K562 (cell line): ENCODE measurements at regions not wholly inside any gene's neighbourhood (a gene's known extent, or its start where the extent isn't known, plus 50 kb on each side); places are given as distances from the start of the nearest gene placed in this dataset.

Source experiments
- ATAC-seq: fragments of 200-7000 bp; cut with Tn5 transposase; 3 replicates; pipeline ENCODE4 v1.9.1; 2020; ENCODE audit warnings: moderate library complexity
- BruUV-seq: library from RNA; stranded (reverse); fragments of 400-500 nt; replicated peaks from 2 replicates; lab custom pipeline; 2021; lab: Mats Ljungman, UMichigan
- CTCF ChIA-PET: fragments of 300-600 bp; formaldehyde crosslinking; extraction: SDS; loops from one replicate; lab custom pipeline; 2021; ENCODE audit warnings: low intra/inter-chr PET ratio; lab: Yijun Ruan, JAX
- POLR2A ChIA-PET: fragments of 300-600, 350-650 bp; sonication (Branson Sonifier 250); formaldehyde crosslinking; extraction: SDS; loops from one replicate; lab custom pipeline; 2021; ENCODE audit warnings: antibody characterized with exemption, inconsistent platforms; lab: Yijun Ruan, JAX
- DNase-seq, 4 experiments: peaks; one replicate each; pipeline versions ENCODE4 v3.0.0 to v3.0.0-alpha.2; 2011 to 2018; ENCODE audit warnings: low spot score in 3 of 4, mixed read lengths in 3 of 4; ENCODE audit errors: extremely low read depth in 1 of 4
- FAIRE-seq: peaks from 2 replicates; lab custom pipeline; 2011; peaks lifted over from hg19 to GRCh38; lab: Jason Lieb, UNC
- H2AFZ ChIP-seq: 2 replicates; pipeline ENCODE4 v1.6.0; 2011; ENCODE audit warnings: low read depth, low read length, control low read depth, inconsistent platforms
- H3K27ac ChIP-seq: fragments of 200-600 bp; 3 replicates; pipeline ENCODE4 v1.8.0; 2011; ENCODE audit warnings: low read depth, mild to moderate bottlenecking, control low read depth, inconsistent platforms, low read length, moderate library complexity, mixed read lengths; ENCODE audit errors: extremely low read depth
- H3K27me3 ChIP-seq, 2 experiments: fragments of 300-600 bp in 1 of 2; 2 replicates in 1 of 2; 3 replicates in 1 of 2; pipeline versions ENCODE4 v1.6.0 to v1.8.0; 2011; ENCODE audit warnings: inconsistent platforms in 2 of 2, low read length in 2 of 2, mild to moderate bottlenecking in 1 of 2, mixed read lengths in 1 of 2, moderate library complexity in 1 of 2; ENCODE audit not compliant: control insufficient read depth in 2 of 2, insufficient read depth in 2 of 2
- H3K36me3 ChIP-seq: fragments of 300-600 bp; 3 replicates; pipeline ENCODE4 v1.8.0; 2011; ENCODE audit warnings: mild to moderate bottlenecking, low read length, inconsistent platforms; ENCODE audit not compliant: control insufficient read depth, insufficient read depth
- H3K4me1 ChIP-seq, 2 experiments: fragments of 200-600 bp in 1 of 2; replicated peaks in 1 of 2; 2 replicates in 1 of 2; 3 replicates in 1 of 2; pipeline versions ENCODE4 v1.5.1 to v1.8.0; 2011; ENCODE audit warnings: inconsistent platforms in 2 of 2, low read length in 2 of 2, mild to moderate bottlenecking in 1 of 2, mixed read lengths in 1 of 2, moderate library complexity in 1 of 2; ENCODE audit not compliant: control insufficient read depth in 2 of 2, insufficient read depth in 2 of 2
- H3K4me2 ChIP-seq: 2 replicates; pipeline ENCODE4 v1.6.1; 2011; ENCODE audit warnings: low read length, control low read depth, inconsistent platforms, mixed read lengths; ENCODE audit not compliant: insufficient read depth
- H3K4me3 ChIP-seq: fragments of 200-600 bp; sonication (generic), shearing (Covaris generic); 2 replicates; pipeline ENCODE4 v1.5.1; 2016; ENCODE audit warnings: control low read depth, inconsistent platforms
- H3K79me2 ChIP-seq: fragments of 200-600 bp; 3 replicates; pipeline ENCODE4 v1.8.0; 2011; ENCODE audit warnings: low read length, inconsistent platforms; ENCODE audit not compliant: control insufficient read depth, insufficient read depth
- H3K9ac ChIP-seq, 2 experiments: 2 replicates each; pipeline versions ENCODE4 v1.6.0 to v1.6.1; 2011; ENCODE audit warnings: low read depth in 2 of 2, low read length in 2 of 2, control low read depth in 1 of 2, inconsistent platforms in 1 of 2, mild to moderate bottlenecking in 1 of 2, mixed read lengths in 1 of 2; ENCODE audit not compliant: insufficient read depth in 1 of 2
- H3K9me1 ChIP-seq: one replicate; pipeline ENCODE4 v1.6.0; 2011; ENCODE audit warnings: inconsistent platforms, mild to moderate bottlenecking, low read length, moderate library complexity; ENCODE audit not compliant: control insufficient read depth, insufficient read depth
- H3K9me3 ChIP-seq: replicated peaks from 2 replicates; pipeline ENCODE4 v1.5.1; 2011; ENCODE audit warnings: low read depth, low read length, inconsistent platforms; ENCODE audit not compliant: control insufficient read depth, insufficient read depth
- H4K20me1 ChIP-seq: replicated peaks from 2 replicates; pipeline ENCODE4 v1.6.1; 2011; ENCODE audit warnings: low read length, inconsistent platforms, mixed read lengths; ENCODE audit not compliant: control insufficient read depth, insufficient read depth
- COPS2 ChIP-seq: fragments of 450-650 bp; conservative IDR thresholded peaks from 2 replicates; pipeline ENCODE4 v1.6.1; 2016; ENCODE audit warnings: mild to moderate bottlenecking, moderate library complexity
- ESRRB ChIP-seq: fragments of 250-450 bp; sonication (Bioruptor Pico); IDR thresholded peaks from 2 replicates; pipeline ENCODE4 v1.5.0; 2020; ENCODE audit warnings: mild to moderate bottlenecking, moderate library complexity, borderline replicate concordance
- NFXL1 ChIP-seq: fragments of 450-650 bp; formaldehyde crosslinking; IDR thresholded peaks from 2 replicates; pipeline ENCODE4 v1.4.0; 2021; ENCODE audit warnings: mild to moderate bottlenecking
- RBM17 ChIP-seq: fragments of 200-400 bp; formaldehyde crosslinking; IDR thresholded peaks from 2 replicates; pipeline ENCODE4 v1.6.1; 2017; ENCODE audit warnings: low read depth, mild to moderate bottlenecking, low read length, borderline replicate concordance
- STAG1 ChIP-seq: sonication (generic); formaldehyde crosslinking; IDR thresholded peaks from 2 replicates; pipeline ENCODE4 v1.5.0; 2020; ENCODE audit warnings: missing genetic modification reagents, borderline replicate concordance
- WGBS: fragments of 100-300 bp; shearing (Covaris generic); methylation state at CpG from one replicate; pipeline ENCODE4 v1.1.6; 2016; ENCODE audit warnings: low coverage, mixed read lengths; ENCODE audit not compliant: insufficient coverage; ENCODE audit errors: missing lambda C conversion rate; 5-methylcytosine and 5-hydroxymethylcytosine counted together
- in situ Hi-C: fragments of 300-500 bp; cut with MboI; formaldehyde crosslinking; loops from 4 replicates; pipeline ENCODE4 v1.15.0; 2018; ENCODE audit warnings: inconsistent platforms, mixed read lengths
- intact Hi-C: fragments of 100-400 bp; cut with micrococcal nuclease; formaldehyde crosslinking; loops from 2 replicates; pipeline ENCODE4 v1.14.2; 2022
- TF ChIP-seq, protein P1 (sequence below): fragments of 200-800 bp; sonication (Bioruptor generic); IDR thresholded peaks from 2 replicates; pipeline ENCODE4 v1.6.1; 2016; ENCODE audit warnings: missing genetic modification characterization, missing compliant biosample characterization
- TF ChIP-seq, protein P2 (sequence below): fragments of 450-650 bp; IDR thresholded peaks from 2 replicates; pipeline ENCODE4 v1.6.1; 2017; ENCODE audit warnings: antibody characterized with exemption

DNA sequence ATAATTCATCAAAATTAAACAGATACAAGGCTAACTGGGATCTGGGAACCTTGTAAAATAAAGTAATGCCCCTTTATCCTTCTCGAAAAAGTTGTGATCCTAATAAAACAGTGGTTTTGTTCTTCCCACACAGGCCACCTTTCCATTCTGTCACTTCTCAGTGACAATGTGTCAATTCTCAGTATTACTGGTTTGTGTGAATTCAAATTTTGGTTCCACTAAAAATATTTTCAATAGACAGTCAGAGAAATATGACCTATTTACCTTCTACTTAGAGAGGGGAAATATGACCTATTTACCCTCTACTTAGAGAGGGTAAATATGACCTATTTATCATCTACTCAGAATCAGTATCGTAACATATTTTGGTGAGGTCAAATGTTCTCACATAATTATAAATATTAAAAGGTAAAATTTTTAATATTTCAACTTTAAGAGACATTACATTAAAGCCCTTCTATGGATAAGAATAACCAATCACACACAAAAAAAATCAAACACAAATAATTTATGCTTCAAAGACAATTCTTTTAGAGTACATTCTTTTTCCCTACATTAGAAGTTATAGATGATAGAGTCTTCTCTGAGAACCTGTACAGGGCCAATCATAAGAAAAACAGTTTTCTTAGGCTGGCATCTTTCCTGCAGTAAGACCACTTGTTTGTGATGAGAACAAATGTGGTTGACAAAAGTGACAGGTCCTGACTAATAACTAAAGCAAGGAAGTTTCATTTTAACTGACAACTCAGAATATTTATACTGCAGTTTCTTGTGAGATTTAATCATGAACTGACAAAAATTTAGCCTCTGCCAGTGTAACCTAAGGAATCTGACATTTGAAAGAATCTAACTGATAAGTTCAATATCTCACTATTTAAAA lies 323.3 kb downstream of the DIPK2A start:
- Histone ChIP-seq H3K4me1 (no peaks in the 10 kb centered on the region), H3K36me3 (no peaks in the 10 kb centered on the region), H3K9me3 (no peaks in the 10 kb centered on the region), H3K79me2 (no peaks in the 10 kb centered on the region), H2AFZ (no peak overlapping the region), H3K27me3 (no peaks in the 10 kb centered on the region), H3K4me3 (no peak overlapping the region), H3K4me2 (no peak overlapping the region), H4K20me1 (no peaks in the 10 kb centered on the region), H3K9me1 (no peaks in the 10 kb centered on the region), H3K9ac (no peak overlapping the region), H3K27ac (no peak overlapping the region)
- TF ChIP-seq, protein P1, sequence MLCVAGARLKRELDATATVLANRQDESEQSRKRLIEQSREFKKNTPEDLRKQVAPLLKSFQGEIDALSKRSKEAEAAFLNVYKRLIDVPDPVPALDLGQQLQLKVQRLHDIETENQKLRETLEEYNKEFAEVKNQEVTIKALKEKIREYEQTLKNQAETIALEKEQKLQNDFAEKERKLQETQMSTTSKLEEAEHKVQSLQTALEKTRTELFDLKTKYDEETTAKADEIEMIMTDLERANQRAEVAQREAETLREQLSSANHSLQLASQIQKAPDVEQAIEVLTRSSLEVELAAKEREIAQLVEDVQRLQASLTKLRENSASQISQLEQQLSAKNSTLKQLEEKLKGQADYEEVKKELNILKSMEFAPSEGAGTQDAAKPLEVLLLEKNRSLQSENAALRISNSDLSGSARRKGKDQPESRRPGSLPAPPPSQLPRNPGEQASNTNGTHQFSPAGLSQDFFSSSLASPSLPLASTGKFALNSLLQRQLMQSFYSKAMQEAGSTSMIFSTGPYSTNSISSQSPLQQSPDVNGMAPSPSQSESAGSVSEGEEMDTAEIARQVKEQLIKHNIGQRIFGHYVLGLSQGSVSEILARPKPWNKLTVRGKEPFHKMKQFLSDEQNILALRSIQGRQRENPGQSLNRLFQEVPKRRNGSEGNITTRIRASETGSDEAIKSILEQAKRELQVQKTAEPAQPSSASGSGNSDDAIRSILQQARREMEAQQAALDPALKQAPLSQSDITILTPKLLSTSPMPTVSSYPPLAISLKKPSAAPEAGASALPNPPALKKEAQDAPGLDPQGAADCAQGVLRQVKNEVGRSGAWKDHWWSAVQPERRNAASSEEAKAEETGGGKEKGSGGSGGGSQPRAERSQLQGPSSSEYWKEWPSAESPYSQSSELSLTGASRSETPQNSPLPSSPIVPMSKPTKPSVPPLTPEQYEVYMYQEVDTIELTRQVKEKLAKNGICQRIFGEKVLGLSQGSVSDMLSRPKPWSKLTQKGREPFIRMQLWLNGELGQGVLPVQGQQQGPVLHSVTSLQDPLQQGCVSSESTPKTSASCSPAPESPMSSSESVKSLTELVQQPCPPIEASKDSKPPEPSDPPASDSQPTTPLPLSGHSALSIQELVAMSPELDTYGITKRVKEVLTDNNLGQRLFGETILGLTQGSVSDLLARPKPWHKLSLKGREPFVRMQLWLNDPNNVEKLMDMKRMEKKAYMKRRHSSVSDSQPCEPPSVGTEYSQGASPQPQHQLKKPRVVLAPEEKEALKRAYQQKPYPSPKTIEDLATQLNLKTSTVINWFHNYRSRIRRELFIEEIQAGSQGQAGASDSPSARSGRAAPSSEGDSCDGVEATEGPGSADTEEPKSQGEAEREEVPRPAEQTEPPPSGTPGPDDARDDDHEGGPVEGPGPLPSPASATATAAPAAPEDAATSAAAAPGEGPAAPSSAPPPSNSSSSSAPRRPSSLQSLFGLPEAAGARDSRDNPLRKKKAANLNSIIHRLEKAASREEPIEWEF: no peak
- TF ChIP-seq RBM17 (no peak), STAG1 (CRISPR knock-in tag) (no peak), NFXL1 (CRISPR knock-in tag) (no peak), COPS2 (no peak), ESRRB (CRISPR knock-in tag) (no peak)
- TF ChIP-seq, protein P2, sequence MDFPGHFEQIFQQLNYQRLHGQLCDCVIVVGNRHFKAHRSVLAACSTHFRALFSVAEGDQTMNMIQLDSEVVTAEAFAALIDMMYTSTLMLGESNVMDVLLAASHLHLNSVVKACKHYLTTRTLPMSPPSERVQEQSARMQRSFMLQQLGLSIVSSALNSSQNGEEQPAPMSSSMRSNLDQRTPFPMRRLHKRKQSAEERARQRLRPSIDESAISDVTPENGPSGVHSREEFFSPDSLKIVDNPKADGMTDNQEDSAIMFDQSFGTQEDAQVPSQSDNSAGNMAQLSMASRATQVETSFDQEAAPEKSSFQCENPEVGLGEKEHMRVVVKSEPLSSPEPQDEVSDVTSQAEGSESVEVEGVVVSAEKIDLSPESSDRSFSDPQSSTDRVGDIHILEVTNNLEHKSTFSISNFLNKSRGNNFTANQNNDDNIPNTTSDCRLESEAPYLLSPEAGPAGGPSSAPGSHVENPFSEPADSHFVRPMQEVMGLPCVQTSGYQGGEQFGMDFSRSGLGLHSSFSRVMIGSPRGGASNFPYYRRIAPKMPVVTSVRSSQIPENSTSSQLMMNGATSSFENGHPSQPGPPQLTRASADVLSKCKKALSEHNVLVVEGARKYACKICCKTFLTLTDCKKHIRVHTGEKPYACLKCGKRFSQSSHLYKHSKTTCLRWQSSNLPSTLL: no peak
- FAIRE-seq (no peak), DNase-seq (no peak), ATAC-seq (no peak)
- ChIA-PET CTCF (no interaction called here), POLR2A (no interaction called here)
- intact Hi-C loops (no loop called here), in situ Hi-C loops (no loop called here)
- 3% methylated on average over 2 of the region's 2 CpGs for WGBS
- BruUV-seq: no TSS peak
